ENCODE measurements at regions not wholly inside any gene's neighbourhood (a gene's known extent, or its start where the extent isn't known, plus 50 kb on each side); places are given as distances from the start of the nearest gene placed in this dataset.

GRCh38 chr21:16492892-16493291 lies 763.1 kb downstream of the USP25 start:
- no peak for DNase-seq (ENCODE audit: low spot score)

- DNase-seq (ENCODE audit: low spot score), result no peak
These were observed 766.8 kb downstream of the USP25 start for GRCh38 chr21:16496609-16497008.

GRCh38 chr21:16500271-16500670 lies 770.5 kb downstream of the USP25 start:
- DNase-seq (ENCODE audit: low spot score), result no peak

- DNase-seq (ENCODE audit: low spot score), result no peak
These were observed 772.5 kb downstream of the USP25 start for GRCh38 chr21:16502273-16502672.

- DNase-seq (ENCODE audit: low spot score), result no peak
These were observed 773.1 kb downstream of the USP25 start for GRCh38 chr21:16502897-16503296.

GRCh38 chr21:16504281-16504680 lies 774.5 kb downstream of the USP25 start:
- no peak for DNase-seq (ENCODE audit: low spot score)

- DNase-seq (ENCODE audit: low spot score), result no peak
These were observed 775.0 kb downstream of the USP25 start for GRCh38 chr21:16504766-16505165.

GRCh38 chr21:16509476-16509875 lies 779.7 kb downstream of the USP25 start:
- DNase-seq (ENCODE audit: low spot score), result no peak

GRCh38 chr21:16514316-16514715 lies 784.5 kb downstream of the USP25 start:
- no peak for DNase-seq (ENCODE audit: low spot score)

GRCh38 chr21:16517383-16517782 lies 787.6 kb downstream of the USP25 start:
- no peak for DNase-seq (ENCODE audit: low spot score)

GRCh38 chr21:16519036-16519435 lies 789.3 kb downstream of the USP25 start:
- no peak for DNase-seq (ENCODE audit: low spot score)

GRCh38 chr21:16519644-16520043 lies 789.9 kb downstream of the USP25 start:
- DNase-seq (ENCODE audit: low spot score), result no peak

GRCh38 chr21:16522548-16522947 lies 792.8 kb downstream of the USP25 start:
- DNase-seq (ENCODE audit: low spot score), result no peak

- no peak for DNase-seq (ENCODE audit: low spot score)
These were observed 800.9 kb downstream of the USP25 start for GRCh38 chr21:16530656-16531055.

- no peak for DNase-seq (ENCODE audit: low spot score)
These were observed 803.1 kb downstream of the USP25 start for GRCh38 chr21:16532840-16533239.

- DNase-seq (ENCODE audit: low spot score), result peak; percentile 36
These were observed 804.1 kb downstream of the USP25 start for GRCh38 chr21:16533692-16534407.

- peak; percentile 57 for DNase-seq (ENCODE audit: low spot score)
These were observed 804.8 kb downstream of the USP25 start for GRCh38 chr21:16534408-16535101.

- peak; percentile 58 for DNase-seq (ENCODE audit: low spot score)
These were observed 805.3 kb downstream of the USP25 start for GRCh38 chr21:16535102-16535422.

- no peak for DNase-seq (ENCODE audit: low spot score)
These were observed 805.8 kb downstream of the USP25 start for GRCh38 chr21:16535626-16536025.

GRCh38 chr21:16536140-16536539 lies 806.4 kb downstream of the USP25 start:
- DNase-seq (ENCODE audit: low spot score), result no peak

GRCh38 chr21:16536643-16537434 lies 807.1 kb downstream of the USP25 start:
- DNase-seq (ENCODE audit: low spot score), result no peak

GRCh38 chr21:16537501-16537900 lies 807.7 kb downstream of the USP25 start:
- DNase-seq (ENCODE audit: low spot score), result no peak

GRCh38 chr21:16538405-16538804 lies 808.6 kb downstream of the USP25 start:
- DNase-seq (ENCODE audit: low spot score), result no peak

All from D341Med (cell line).